ENCODE measurements at regions not wholly inside any gene's neighbourhood (a gene's known extent, or its start where the extent isn't known, plus 50 kb on each side); places are given as distances from the start of the nearest gene placed in this dataset.

DNA sequence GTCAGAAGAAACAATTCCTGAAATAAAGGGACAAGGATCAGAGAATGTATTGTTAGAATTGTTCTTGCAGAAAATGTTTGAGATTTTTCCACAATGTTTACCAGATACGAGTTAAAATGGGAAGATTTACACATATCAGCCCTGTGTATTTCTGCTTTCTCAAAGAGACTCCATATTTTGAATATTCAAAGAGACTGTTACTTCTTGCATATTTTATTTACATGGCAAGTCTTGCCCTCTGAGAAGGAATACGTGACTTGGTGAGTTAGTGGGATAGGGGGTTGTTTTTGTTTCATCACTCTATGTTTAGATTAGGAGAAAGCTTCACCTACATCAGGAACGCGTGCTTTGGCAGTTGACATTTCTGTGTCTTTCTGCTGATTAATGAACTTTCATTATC, 56.1 kb upstream of the ZDHHC17 start:
- DNase-seq (ENCODE audit: low read depth) = no peak

GRCh38 chr12:76708296-76708695, 55.6 kb upstream of the ZDHHC17 start:
- no peak for DNase-seq (ENCODE audit: low read depth)

GRCh38 chr12:76711241-76711640, 52.7 kb upstream of the ZDHHC17 start:
- DNase-seq (ENCODE audit: low read depth) = no peak

- DNase-seq (ENCODE audit: low read depth) = no peak
Measured at GRCh38 chr12:76713130-76713529, 50.8 kb upstream of the ZDHHC17 start.

GRCh38 chr12:76713986-76714385, 49.9 kb upstream of the ZDHHC17 start:
- no peak for DNase-seq (ENCODE audit: low read depth)

All from stimulated activated CD8-positive, alpha-beta memory T cell treated with anti-CD3 and anti-CD28 coated beads, Interleukin-15, amount 100 ng/mL, for 1 hour (primary cell).